HG03520 (cell line): ENCODE measurements at regions not wholly inside any gene's neighbourhood (a gene's known extent, or its start where the extent isn't known, plus 50 kb on each side); places are given as distances from the start of the nearest gene placed in this dataset.
"Not testable (repeated sequence)": the region's sequence is repeated elsewhere in the genome, so short reads cannot be mapped to it uniquely, and the experiment has no call there.

ENCODE experiments used
- ATAC-seq: cut with Tn5 transposase; IDR thresholded peaks from one replicate; pipeline ENCODE4 v1.9.1; 2021; ENCODE audit warnings: mild to moderate bottlenecking, moderate library complexity; ENCODE audit not compliant: unreplicated experiment

DNA sequence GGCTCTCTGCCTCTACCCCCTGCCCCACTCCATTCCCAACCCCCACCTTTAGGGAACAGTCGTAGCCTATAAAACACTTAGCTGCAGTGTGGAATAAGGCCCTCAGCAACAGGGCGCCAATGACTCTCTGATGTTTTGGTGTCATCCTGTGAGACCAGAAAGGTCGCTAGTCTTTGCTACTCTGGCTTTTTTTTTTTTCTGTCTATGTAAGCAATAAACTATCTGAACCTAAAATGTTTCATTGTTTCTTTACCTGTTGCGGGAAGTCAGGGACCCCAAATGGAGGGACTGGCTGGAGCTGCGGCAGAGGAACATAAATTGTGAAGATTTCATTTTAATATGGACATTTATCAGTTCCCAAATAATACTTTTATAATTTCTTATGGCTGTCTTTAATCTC is 154.6 kb downstream of the COPS8 start:
- ATAC-seq: no peak

DNA sequence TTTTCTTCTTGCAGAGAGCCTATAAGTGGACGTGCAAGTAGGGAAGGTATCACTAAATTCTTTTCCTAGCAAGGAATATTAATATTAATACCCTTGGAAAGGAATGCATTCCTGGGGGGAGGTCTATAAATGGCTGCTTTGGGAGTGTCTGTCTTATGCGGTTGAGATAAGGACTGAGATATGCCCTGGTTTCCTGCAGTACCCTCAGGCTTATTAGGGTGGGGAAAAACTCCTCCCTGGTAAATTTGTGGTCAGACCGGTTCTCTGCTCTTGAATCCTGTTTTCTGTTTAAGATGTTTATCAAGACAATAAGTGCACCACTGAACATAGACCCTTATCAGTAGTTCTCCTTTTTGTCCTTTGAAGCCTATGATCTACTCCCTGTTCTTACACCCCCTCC is 155.2 kb downstream of the COPS8 start:
- ATAC-seq: not testable (repeated sequence)

DNA sequence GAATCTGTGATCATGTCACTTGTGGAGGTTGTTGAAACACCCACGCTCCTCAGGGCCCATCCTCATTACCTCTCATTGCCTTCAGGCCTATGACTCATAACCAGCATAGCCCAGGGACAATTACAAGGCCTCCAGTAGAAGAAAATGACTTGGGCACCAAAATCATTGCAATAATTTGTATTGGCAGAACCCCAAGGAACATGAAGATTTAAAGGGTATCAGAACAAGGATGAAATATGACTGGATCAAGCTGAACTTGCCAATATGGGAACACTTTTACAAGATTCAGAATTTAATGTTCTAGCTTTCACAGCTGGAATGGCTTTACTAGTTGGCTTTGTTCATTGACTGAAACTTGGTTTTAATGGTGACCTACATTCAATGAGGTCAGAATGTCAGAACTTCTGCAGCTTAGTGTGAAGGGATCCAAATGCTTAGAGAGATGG is 156.4 kb downstream of the COPS8 start:
- ATAC-seq: no peak

DNA sequence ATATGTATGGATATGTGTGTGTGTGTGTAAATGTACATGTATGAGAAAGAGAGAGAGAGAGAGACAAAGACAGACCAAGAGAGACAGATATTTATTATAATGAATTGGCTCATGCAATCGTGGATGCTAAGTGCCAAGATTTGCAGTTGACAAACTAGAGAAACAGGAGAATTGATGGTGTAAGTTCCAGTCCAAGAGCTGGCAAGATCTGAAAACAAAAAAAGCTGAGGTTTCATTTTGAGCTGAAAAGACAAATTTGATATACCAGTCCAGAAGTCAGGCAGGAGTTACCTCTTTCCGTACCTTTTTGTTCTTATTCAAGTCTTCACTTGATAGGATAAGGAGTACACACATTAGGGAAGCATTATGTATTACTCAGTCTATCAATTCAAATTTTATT is 157.8 kb downstream of the COPS8 start:
- no peak for ATAC-seq

DNA sequence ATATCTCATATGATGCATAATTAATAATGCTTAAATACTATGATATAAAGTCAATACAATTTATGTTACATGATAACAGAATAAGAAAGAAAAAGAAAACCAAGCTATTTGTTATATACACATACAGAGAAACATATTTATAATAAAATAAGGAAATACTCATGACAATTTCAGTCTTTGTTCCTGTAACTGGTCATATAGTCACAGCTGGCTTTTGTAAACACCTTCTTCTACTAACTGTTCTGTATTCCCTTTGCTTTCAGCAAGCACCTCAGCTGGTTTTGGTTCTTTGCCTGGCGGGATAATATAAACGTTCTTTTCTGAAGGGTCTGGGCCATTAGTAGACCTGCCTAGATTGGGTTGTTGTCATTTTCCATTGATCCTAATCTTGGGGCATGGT is 158.5 kb downstream of the COPS8 start:
- ATAC-seq: no peak

DNA sequence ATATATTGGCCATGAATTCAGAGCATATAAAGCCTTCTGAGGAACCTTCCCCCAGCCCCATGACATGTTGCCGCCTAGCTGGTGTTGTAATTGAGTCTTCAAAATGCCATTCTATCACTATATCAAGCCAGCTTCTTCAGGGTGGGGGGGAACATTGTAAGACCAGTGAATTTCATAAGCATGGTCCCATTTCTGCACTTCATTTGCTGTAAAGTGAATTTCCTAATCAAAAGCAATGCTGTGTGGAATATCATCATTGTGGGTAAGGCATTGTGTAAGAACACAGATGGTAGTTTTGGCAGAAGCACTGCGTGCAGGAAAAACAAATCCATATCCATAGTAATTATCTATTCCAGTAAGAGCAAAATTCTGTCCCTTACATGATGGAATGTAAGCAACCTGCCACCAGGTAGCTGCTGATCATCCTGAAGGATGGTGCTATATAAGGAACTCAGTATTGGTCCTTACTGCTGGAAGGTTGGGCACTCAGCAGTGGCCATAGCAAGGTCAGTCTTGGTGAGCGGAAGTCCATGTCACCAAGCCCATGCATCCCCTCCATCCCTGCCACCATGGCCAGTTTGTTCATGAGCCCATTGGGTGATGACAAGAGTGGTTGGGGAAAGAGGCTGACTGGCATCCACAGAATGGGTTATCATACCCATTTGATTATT is 159.4 kb downstream of the COPS8 start:
- ATAC-seq: no peak

DNA sequence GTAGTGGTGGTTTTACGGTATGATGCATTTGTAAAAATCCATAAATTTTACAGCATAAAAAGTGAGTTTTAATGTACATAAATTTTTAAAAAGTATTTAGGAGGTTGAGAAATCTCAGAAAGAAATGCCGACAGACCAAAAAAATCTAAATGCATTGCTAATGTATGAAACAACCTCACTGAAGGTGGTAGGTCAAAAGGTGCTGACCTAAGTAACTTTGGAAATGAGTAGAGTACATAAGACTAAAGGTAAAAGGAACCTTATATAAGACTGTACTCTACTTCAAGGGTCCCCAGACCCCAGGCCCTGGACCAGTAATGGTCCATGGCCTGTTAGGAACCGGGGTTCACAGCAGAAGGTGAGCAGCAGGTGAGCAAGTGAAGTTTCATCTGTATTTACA is 163.4 kb downstream of the COL6A3 start:
- ATAC-seq: no peak

DNA sequence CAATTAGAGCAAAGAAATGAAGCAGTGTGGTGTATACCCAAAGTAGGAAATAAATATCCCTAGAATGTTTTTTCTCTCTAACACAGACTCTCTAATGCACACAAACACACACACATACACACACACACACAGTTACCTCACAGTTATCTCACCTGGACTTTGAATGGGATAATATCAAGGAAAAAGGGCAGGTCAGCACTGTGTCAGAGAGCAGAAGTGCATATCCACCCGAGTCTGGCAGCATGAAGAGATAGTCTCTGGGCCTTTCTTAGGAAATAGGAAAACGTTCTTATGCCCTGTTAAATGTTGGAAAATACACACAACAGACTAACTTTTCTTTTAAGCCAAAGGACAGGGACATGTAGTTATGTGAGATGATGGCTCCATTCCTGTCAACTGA is 162.0 kb downstream of the COL6A3 start:
- ATAC-seq: no peak

DNA sequence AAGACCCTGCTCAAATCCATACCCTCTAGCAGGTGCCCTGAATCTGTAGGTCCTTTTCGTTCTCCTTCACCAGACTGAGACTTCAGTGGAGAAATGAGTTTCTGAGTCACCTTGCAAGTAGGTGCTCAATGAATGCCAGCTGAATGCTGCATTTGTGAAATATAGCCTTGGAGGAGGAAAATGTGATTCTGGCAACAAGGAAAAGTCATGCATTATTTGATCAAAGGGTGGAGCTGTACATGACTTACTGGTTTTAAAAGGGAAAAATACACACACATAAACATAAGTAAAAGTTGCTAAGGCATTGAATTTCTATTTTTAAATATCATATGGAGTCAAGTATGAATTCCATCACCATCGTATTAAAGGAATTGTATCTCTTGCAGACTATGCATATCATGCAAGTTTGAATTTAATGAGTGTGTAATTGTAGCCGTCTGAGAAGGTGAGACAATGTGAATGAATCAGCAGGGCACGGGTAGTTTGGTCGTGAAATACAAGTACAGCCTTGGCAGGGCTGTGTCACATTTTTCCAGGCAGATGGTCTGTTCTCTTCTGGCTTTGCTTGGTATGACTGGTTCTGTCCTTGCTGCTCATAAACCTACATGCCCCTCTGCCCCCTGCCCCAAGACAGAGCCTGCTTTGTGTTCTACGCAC is 160.8 kb downstream of the COL6A3 start:
- no peak for ATAC-seq

DNA sequence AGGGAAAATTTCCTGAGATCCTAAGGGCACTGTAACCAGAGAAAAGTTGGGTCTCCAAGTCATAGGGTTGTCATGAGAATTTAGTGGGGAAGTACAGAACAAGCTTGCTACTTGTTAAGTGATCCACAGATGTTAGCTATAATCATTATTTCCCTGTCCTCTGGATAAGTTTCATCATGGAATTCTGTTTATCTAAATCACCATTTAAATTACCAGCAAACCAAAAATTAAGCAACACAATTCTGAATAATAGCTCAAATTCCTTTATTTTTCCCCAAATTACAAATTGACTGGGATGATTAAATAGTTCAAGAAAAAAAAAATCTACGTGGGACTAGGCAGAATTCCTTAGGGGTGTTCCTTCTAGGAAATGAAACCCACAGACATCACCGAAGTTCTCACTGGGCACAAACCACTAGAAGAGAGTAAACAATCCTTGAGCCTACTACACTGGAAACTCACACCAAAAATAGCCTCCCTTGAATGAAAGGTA is 159.5 kb downstream of the COL6A3 start:
- ATAC-seq: no peak

DNA sequence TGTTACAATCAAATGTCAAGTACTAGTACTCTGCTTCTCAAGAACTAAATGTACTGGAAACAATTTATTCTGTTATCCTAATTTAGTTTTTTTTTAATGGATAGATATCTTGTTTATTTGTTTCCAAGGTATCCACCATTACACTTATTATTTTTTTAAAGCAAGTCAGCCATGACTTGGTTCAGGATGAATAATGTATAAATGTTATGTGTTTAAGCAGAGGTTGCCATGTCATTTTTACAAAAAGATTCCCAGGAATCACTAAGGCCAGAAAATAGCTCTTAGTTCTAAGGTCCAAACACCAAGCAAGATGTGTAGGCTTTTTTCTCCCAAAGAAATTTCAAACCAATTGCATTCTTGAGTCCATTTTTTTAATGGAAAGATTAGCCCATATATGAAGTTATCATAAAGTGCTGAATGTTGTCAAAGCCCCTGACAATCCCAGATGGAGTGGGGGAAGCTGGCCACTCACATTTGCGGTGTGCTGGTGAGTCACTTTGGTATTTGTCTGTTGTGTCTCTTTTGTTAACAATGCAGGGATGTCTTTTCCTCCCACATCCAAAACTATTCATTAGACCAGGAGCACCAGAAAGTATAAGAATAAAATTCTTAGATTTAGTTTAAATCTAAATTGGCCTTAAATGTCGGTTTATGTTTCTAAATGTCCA is 158.9 kb downstream of the COL6A3 start:
- no peak for ATAC-seq

DNA sequence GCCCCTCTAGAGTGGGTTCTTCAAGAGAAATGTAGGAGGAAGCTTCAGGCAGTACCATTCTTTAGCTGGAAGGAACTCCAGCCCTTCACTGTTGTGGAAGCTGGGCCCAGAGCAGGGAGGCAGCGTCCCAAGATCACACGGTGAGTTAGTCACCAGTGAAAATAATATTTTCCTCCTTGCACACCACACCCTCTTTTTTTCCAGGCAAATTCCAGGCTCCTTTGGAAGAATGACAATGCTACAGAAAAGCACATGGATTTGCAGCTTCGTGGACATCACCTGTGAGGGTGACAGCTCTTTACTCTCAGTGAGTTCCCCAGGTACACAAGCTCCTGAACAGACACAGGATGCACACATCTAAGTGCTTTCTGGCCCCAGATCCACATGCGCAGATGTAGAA is 157.1 kb downstream of the COL6A3 start:
- no peak for ATAC-seq

DNA sequence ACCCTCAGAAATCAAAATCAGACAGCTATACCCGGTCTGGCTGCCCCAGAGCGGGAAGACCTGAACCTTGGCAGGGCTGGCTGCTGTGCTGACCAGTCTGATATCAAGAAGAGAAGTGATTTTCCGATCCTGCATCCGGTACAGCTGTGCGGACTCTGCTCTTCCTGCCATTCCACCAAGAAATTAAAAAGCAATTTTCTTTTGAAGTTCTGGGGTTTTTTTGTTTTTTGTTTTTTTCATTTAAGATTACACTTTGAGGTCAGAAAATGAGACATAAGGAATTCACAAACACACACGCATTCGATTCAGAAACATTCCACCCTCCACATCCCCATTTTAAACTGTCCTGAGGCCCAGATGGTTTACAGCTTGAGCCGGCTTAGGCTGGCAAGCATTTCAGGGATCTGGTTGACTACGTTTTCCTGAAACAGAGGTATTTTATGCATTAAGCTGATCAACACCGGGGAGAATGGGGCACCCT is 156.5 kb downstream of the COL6A3 start:
- no peak for ATAC-seq

DNA sequence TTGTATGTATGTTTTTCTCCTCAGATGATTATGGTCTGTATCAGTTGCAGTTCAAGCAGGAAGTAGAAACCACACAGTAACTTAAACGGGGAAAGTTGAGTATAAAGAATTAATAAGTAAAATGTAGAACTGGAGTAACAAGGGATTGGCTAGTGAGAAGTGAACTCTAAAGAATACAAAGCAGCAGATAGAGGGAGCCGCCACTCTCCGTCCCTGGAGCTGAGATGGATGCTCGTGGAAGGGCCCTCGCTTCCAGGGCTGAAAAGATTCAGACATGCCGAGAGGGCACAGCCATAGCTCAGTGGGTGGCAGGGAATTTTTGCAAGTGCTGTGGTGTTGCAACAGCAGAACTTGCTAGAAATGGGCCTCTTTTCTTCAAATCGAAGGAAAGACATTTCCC is 155.8 kb downstream of the COL6A3 start:
- ATAC-seq: no peak

DNA sequence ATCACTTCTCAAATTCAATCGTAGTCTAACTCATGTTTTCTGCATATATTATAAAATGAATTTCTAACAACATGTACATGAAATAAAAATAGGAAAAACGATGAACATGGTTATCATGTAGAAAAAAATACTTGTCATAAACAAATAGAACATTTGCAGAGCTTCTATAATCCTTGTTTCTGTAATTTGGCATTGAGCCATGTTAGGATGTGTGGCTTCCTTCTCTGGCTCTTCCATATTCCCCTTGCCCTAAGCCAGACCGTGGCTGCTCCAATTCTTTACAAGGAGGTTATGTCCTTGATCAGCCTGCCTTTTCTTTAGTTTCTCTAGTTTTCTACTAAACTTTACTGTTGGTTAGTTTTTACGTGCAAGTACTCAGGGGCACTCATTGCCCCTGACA is 155.3 kb downstream of the COL6A3 start:
- ATAC-seq: no peak

DNA sequence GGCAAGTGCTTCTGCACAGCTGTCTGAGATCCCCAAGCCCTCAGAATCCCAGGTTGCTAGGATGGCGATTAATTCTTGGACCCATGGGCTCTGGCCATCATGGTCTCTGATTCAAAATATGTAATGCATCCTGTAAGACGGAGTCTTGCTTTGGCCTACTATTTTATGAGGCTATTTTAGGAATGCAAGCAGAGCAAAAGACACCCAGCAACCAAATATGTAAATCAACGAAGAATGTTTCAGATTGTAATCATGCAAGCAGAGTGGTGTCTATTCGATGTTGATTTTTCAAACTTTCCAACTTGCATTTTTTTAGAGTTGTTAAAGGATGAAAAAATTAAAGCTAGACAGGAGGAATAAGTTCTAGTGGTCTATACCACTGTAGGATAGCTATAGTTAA is 154.8 kb downstream of the COL6A3 start:
- no peak for ATAC-seq

DNA sequence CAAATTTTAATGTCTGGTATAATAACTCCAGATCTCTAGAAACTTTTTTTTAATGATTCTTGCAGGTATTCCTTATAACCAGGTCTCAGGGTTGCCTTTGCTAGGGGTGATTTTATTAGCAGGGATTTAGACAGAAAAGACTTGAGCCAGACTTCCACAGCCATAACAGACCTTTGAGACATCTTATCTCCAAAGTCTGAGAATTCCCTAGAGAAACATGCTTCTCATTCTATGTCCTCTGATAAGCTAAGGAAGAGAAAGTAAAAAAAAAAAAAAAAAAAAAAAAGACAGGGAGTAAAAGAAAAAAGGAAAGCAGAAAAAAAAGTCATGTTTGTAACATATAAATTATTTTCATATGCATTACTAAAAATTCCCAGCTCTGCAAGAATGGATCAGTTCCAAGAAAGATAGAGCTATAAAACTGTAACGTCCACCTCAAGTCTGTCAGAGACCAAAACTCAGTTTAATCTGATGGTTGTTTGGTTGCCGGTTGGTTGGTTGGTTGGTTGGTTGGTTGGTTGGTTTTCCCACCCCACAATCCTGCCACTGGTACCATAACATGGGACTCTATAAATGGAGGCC is 153.8 kb downstream of the COL6A3 start:
- no peak for ATAC-seq

DNA sequence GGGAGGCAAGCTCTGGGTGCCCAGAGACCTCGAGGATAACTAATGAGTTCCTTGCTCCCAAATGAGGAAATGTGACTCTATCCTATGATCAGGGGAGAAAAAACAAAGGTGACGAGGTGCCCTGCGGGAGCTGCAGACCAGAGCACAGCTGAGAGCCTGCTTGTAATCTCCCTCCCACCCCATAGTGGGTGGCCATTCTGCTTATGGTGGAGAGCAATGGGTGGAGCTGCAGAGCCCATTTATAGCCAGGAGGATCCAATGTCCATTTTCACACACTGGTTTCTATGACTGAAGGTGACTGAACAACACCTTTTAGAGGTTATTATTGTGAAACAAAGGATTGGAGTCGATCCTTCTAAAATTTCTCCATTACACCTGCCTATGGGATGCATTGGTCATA is 153.3 kb downstream of the COL6A3 start:
- ATAC-seq: no peak

DNA sequence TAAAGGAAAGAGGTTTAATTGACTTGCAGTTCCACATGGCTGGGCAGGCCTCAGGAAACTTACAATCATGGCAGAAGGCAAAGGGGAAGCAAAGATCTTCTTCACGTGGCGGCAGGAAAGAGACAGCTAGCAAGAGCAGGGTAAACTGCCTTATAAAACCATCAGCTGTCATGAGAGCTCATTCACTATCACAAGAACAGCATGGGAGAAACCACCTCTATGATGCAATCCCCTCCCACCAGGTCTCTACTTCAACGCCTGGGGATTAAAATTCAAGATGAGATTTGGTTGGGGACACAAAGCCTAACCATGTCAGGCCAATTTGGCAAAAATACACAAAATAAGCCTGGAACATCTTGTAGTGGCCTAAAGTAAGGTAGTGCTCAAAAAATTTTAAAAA is 152.6 kb downstream of the COL6A3 start:
- ATAC-seq: no peak

DNA sequence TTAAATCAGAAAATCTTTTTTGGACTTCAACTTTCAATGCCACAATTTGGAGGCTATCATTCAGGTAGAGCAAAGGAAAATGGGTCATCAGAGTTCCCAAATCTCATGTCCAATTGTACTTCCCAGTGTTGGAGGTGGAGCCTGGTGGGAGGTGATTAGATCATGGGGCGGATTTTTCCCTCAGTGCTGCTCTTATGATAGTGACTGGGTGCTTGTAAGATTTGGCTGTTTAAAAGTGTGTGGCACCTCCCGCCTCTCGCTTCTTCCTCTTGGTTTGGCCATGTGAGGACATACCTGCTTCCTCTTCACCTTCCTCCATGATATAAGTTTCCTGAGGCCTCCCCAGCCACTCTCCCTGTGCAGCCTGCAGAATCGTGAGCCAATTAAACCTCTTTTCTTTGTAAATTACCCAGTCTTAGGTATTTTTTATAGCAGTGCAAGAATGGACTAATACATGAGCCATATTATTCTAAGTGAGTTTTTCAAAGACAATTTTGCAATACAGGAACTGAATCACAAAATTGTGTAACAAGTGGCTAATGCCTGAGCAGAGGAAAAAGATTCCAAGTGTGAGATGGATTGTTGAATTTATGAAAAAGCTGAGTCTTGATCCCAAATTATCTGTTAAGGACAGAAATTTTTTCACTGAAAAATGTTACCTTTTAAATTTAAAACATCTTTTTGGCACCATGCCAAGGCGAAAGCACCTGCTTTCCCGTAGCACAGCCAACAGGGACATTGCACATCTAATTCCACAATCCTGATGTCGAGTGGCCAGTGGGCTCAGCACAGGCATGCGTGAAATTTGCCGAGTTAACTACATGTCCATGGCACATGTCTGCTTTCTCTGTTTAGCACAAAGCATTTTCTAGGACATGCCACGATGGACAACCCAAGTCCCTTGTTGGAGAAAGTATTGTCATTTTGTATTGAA is 150.9 kb downstream of the COL6A3 start:
- ATAC-seq: no peak
